Ishikawa (cell line): ENCODE measurements at regions not wholly inside any gene's neighbourhood (a gene's known extent, or its start where the extent isn't known, plus 50 kb on each side); places are given as distances from the start of the nearest gene placed in this dataset.

Experiments
- CEBPB ChIP-seq: IDR thresholded peaks from 2 replicates; pipeline ENCODE4 v1.6.1; 2012
- CREB1 ChIP-seq: IDR thresholded peaks from 2 replicates; pipeline ENCODE4 v1.6.1; 2012; ENCODE audit warnings: low read depth
- EGR1 ChIP-seq: IDR thresholded peaks from 2 replicates; pipeline ENCODE4 v1.6.1; 2012
- EP300 ChIP-seq: IDR thresholded peaks from 2 replicates; pipeline ENCODE4 v1.6.1; 2012; ENCODE audit warnings: borderline replicate concordance
- FOXM1 ChIP-seq: IDR thresholded peaks from 2 replicates; pipeline ENCODE4 v1.6.1; 2012; ENCODE audit warnings: low read depth, borderline replicate concordance
- NFIC ChIP-seq: IDR thresholded peaks from 2 replicates; pipeline ENCODE4 v1.6.1; 2012
- RAD21 ChIP-seq: IDR thresholded peaks from 2 replicates; pipeline ENCODE4 v1.6.1; 2012; ENCODE audit warnings: low read depth
- REST ChIP-seq: IDR thresholded peaks from 2 replicates; pipeline ENCODE4 v1.6.1; 2012; ENCODE audit warnings: low read depth, mild to moderate bottlenecking
- TAF1 ChIP-seq: IDR thresholded peaks from 2 replicates; pipeline ENCODE4 v1.6.1; 2012; ENCODE audit warnings: low read depth, mild to moderate bottlenecking
- TCF12 ChIP-seq: IDR thresholded peaks from 2 replicates; pipeline ENCODE4 v1.6.1; 2012; ENCODE audit warnings: low read depth
- TEAD4 ChIP-seq: IDR thresholded peaks from 2 replicates; pipeline ENCODE4 v1.6.1; 2012
- YY1 ChIP-seq: IDR thresholded peaks from 2 replicates; pipeline ENCODE4 v1.6.1; 2012; ENCODE audit warnings: low read depth
- ZBTB7A ChIP-seq: IDR thresholded peaks from 2 replicates; pipeline ENCODE4 v1.6.1; 2012; ENCODE audit warnings: low read depth
- TF ChIP-seq, protein P1 (sequence below): IDR thresholded peaks from 2 replicates; pipeline ENCODE4 v1.6.1; 2012
- TF ChIP-seq, protein P2 (sequence below): IDR thresholded peaks from 2 replicates; pipeline ENCODE4 v1.6.1; 2012

GRCh38 chr9:7490317-7491108 is 309.1 kb downstream of the DMAC1 start:
- TF ChIP-seq, protein P1, sequence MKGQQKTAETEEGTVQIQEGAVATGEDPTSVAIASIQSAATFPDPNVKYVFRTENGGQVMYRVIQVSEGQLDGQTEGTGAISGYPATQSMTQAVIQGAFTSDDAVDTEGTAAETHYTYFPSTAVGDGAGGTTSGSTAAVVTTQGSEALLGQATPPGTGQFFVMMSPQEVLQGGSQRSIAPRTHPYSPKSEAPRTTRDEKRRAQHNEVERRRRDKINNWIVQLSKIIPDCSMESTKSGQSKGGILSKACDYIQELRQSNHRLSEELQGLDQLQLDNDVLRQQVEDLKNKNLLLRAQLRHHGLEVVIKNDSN: no peak
- TF ChIP-seq RAD21 (no peak), REST (no peak), EP300 (no peak), CREB1 (no peak), TEAD4 (no peak), CEBPB (no peak), FOXM1 (no peak), TAF1 (no peak), EGR1 (no peak), YY1 (no peak), ZBTB7A (no peak), TCF12 (no peak), NFIC (no peak)
- TF ChIP-seq, protein P2, sequence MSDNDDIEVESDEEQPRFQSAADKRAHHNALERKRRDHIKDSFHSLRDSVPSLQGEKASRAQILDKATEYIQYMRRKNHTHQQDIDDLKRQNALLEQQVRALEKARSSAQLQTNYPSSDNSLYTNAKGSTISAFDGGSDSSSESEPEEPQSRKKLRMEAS: no peak

- no peak for TF ChIP-seq NFIC
- TF ChIP-seq CREB1: no peak
Measured at GRCh38 chr9:7489036-7489435, 310.5 kb downstream of the DMAC1 start.

DNA sequence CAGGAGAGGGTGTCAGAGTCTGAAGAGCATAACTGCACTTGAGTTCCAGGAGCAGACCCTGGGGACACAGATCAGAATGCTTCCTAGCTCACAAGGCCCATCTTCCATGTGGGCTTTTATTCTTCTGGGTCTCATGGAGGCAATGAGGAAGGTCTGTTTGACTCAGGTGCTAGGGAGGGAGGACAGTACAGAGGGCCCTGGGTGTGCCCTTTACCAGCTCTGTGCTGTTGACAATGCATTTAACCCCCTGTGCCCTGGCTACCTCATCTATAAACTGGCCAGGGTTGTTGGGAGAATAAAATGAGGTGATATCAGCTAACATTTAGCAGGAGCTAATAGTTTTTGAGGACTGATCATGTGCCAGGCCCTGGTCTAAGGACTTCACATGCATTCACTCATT is 318.0 kb downstream of the DMAC1 start:
- no peak for TF ChIP-seq EGR1
- TF ChIP-seq EP300: no peak
- no peak for TF ChIP-seq ZBTB7A
- TF ChIP-seq RAD21: no peak
- no peak for TF ChIP-seq TAF1
- TF ChIP-seq NFIC: no peak
- TF ChIP-seq TEAD4: no peak
- no peak for TF ChIP-seq REST
- TF ChIP-seq TCF12: no peak
- TF ChIP-seq, protein P2: no peak
- TF ChIP-seq CEBPB: no peak
- no peak for TF ChIP-seq CREB1
- TF ChIP-seq, protein P1: no peak
- TF ChIP-seq YY1: no peak
- no peak for TF ChIP-seq FOXM1

- TF ChIP-seq, protein P2: no peak
- TF ChIP-seq EGR1 (no peak), NFIC (no peak), ZBTB7A (no peak), RAD21 (no peak)
Measured at GRCh38 chr9:7479300-7479699, 320.3 kb downstream of the DMAC1 start.

- TF ChIP-seq, protein P1: no peak
- TF ChIP-seq TCF12: no peak
- TF ChIP-seq TEAD4: no peak
- no peak for TF ChIP-seq ZBTB7A
- no peak for TF ChIP-seq EP300
- no peak for TF ChIP-seq YY1
- no peak for TF ChIP-seq CREB1
- no peak for TF ChIP-seq TAF1
- TF ChIP-seq, protein P2: no peak
- TF ChIP-seq FOXM1: no peak
- no peak for TF ChIP-seq RAD21
Measured at GRCh38 chr9:7478646-7479045, 320.9 kb downstream of the DMAC1 start.
